ENCODE measurements at regions not wholly inside any gene's neighbourhood (a gene's known extent, or its start where the extent isn't known, plus 50 kb on each side); places are given as distances from the start of the nearest gene placed in this dataset.

GRCh38 chr3:110966966-110967663 lies 104.5 kb upstream of the NECTIN3 start:
- no peak for DNase-seq
- Mint-ChIP-seq H3K27ac (no peak overlapping the region), H3K27me3 (peaks cover 0 to 7% of the 10 kb centered on the region in 2 donors), H3K4me1 (no peaks in the 10 kb centered on the region), H3K36me3 (no peaks in the 10 kb centered on the region), H3K9me3 (peaks cover 10 to 32% (median 12%) of the 10 kb centered on the region in 3 donors), H3K4me3 (no peak overlapping the region)
- WGBS (ENCODE audit: insufficient coverage): 100% methylated on average over 1 of the region's 3 CpGs
- POLR2A ChIA-PET: no interaction called here
- ATAC-seq (replicated peaks in 1 of 4): no peak
- Histone ChIP-seq H3K4me1 (ENCODE audit: control insufficient read depth in 1 of 2, extremely low read depth in 1 of 2, insufficient read depth in 2 of 2, low read length in 2 of 2) (no peaks in the 10 kb centered on the region), H3K36me3 (ENCODE audit: control insufficient read depth in 2 of 2, extremely low read depth in 1 of 2, insufficient read depth in 1 of 2, low read length in 1 of 2) (no peaks in the 10 kb centered on the region), H3K9me3 (no peaks in the 10 kb centered on the region), H3K27me3 (replicated peaks in 1 of 2; ENCODE audit: control insufficient read depth in 2 of 2, extremely low read depth in 1 of 2, insufficient read depth in 2 of 2, low read length in 1 of 2) (no peaks in the 10 kb centered on the region), H3K4me3 (ENCODE audit: control insufficient read depth in 1 of 2, extremely low read depth in 1 of 2, low read length in 1 of 2) (no peak overlapping the region), H3K27ac (ENCODE audit: low read length) (no peak overlapping the region)
- CTCF ChIA-PET: no interaction called here

DNA sequence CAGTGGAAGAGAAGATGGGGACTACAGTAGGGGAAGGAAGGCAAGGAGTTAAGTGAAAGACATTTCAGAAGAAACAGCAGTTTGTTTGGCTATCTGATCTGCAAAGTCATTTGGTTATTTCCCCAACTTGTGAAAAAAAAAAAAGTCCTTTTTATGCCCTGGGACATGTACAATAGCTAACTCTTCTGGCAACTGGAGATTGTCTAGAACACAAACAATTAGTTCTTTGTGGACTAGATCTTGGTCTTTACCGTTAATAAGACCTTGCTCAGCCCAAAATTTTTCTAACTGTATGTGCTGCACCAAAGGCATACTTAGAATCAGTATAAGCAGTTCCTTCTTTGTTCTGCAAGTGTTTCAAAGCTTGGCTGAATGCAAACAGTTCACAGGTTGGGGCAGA lies 103.5 kb upstream of the NECTIN3 start:
- Histone ChIP-seq H3K4me3 (ENCODE audit: control insufficient read depth in 1 of 2, extremely low read depth in 1 of 2, low read length in 1 of 2) (no peak overlapping the region), H3K36me3 (ENCODE audit: control insufficient read depth in 2 of 2, extremely low read depth in 1 of 2, insufficient read depth in 1 of 2, low read length in 1 of 2) (no peaks in the 10 kb centered on the region), H3K4me1 (ENCODE audit: control insufficient read depth in 1 of 2, extremely low read depth in 1 of 2, insufficient read depth in 2 of 2, low read length in 2 of 2) (no peaks in the 10 kb centered on the region), H3K9me3 (no peaks in the 10 kb centered on the region), H3K27ac (ENCODE audit: low read length) (no peak overlapping the region), H3K27me3 (replicated peaks in 1 of 2; ENCODE audit: control insufficient read depth in 2 of 2, extremely low read depth in 1 of 2, insufficient read depth in 2 of 2, low read length in 1 of 2) (no peaks in the 10 kb centered on the region)
- ChIA-PET POLR2A (no interaction called here), CTCF (interaction anchor here in 1 of 2 donors (0.6 kb wide), 1 partner anchor 62 kb away, joined by 3 read pairs; no protein-coding TSS in a partner anchor)
- no peaks in the 10 kb centered on the region for H3K36me3 Mint-ChIP-seq
- H3K4me3 Mint-ChIP-seq: no peak overlapping the region
- no peak for ATAC-seq (replicated peaks in 1 of 4)
- no peak for DNase-seq
- H3K27ac Mint-ChIP-seq: no peak overlapping the region
- peaks cover 10 to 27% (median 12%) of the 10 kb centered on the region in 3 donors for H3K9me3 Mint-ChIP-seq
- WGBS (ENCODE audit: insufficient coverage): 80% methylated on average over 1 of the region's 1 CpG
- peaks cover 0 to under 1% (median 0%) of the 10 kb centered on the region in 3 donors for H3K4me1 Mint-ChIP-seq
- H3K27me3 Mint-ChIP-seq: peaks cover under 1 to 8% of the 10 kb centered on the region in 2 donors

DNA sequence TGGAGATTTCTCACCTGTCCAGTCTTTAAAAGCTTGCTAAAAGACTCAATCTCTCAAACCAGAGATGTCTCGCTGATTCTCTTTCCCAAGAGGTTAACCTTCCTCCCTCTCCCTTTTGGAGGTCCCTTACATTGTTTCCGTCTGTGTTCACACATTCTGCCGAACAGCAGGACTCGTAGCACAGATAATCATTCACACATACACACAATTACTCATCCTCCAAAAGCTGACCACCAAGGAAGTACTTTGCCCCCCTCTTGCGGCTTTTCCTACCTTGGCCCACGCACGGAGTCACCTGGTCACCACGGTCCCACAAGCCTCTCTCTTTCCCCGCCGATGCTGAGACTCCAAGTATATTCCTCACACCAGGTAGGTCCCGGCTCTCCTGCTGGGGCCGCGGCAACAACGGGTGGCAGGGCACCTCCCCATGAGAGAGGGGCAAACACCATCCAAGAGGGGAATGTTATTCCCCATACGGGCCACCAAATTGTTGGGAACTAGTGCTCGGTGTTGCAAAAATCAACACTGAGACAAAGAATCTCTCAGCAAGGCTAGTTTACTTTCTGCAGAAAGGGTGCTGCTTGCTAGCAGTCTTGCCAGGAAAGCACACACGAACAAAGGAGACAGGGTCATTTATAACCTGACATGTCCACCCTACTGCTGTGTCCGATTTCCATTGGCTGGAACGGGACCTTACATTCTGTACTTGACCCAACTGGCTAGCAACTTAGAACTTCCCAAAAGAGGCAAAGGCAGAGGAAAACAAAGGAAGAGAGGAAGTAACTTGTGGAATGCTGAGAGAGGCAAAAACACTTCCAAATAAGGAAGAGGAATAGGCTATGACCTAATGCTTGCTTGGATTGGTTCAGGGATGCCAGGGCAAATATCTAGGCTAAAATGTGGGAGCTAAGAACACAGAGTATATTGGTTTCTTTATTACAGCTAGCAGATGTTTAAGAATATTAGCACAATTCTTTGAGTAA lies 102.1 kb upstream of the NECTIN3 start:
- Histone ChIP-seq H3K27me3 (replicated peaks in 1 of 2; ENCODE audit: control insufficient read depth in 2 of 2, extremely low read depth in 1 of 2, insufficient read depth in 2 of 2, low read length in 1 of 2) (no peaks in the 10 kb centered on the region), H3K4me1 (ENCODE audit: control insufficient read depth in 1 of 2, extremely low read depth in 1 of 2, insufficient read depth in 2 of 2, low read length in 2 of 2) (no peaks in the 10 kb centered on the region), H3K36me3 (ENCODE audit: control insufficient read depth in 2 of 2, extremely low read depth in 1 of 2, insufficient read depth in 1 of 2, low read length in 1 of 2) (no peaks in the 10 kb centered on the region), H3K4me3 (ENCODE audit: control insufficient read depth in 1 of 2, extremely low read depth in 1 of 2, low read length in 1 of 2) (no peak overlapping the region), H3K9me3 (no peaks in the 10 kb centered on the region), H3K27ac (ENCODE audit: low read length) (no peak overlapping the region)
- Mint-ChIP-seq H3K4me1 (peaks cover 0 to 4% (median 0%) of the 10 kb centered on the region in 3 donors), H3K36me3 (no peaks in the 10 kb centered on the region), H3K4me3 (no peak overlapping the region), H3K9me3 (peaks cover 9 to 21% (median 10%) of the 10 kb centered on the region in 3 donors), H3K27ac (no peak overlapping the region), H3K27me3 (peaks cover 2 to 17% of the 10 kb centered on the region in 2 donors)
- no peak for DNase-seq
- WGBS (ENCODE audit: insufficient coverage): 93% methylated on average over 11 of the region's 19 CpGs
- CTCF ChIA-PET: no interaction called here
- no peak for ATAC-seq (replicated peaks in 1 of 4)
- POLR2A ChIA-PET: no interaction called here

DNA sequence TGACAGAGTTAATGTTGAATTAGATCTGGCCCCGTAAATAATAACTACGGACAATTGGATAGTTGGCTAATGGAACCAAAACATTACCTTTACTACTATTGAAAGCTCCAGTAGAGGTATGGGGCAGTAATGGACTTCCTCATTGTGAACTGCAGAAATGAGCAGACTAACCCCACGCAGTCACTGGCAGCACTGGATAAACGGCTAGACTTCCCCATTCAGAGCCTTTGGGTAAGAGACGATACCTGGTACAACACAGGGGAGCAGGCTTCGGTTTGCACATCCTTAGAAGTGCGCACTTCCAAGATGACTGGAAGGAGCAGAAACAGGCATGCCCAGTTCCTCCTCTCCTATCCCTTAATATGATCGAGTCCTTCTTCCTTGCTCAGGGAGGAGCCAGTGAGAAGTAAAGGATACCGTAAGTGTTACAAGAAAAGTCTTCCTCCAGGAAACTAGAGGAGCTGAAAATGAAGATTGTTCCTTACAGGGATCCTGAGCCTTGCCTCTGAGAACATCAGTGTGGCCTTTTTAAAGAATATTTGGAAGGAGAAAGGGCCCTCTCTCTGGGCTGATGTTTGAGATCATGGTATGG lies 100.5 kb upstream of the NECTIN3 start:
- peaks cover 0 to 4% (median 0%) of the 10 kb centered on the region in 3 donors for H3K4me1 Mint-ChIP-seq
- no peaks in the 10 kb centered on the region for H3K4me1 ChIP-seq (ENCODE audit: control insufficient read depth in 1 of 2, extremely low read depth in 1 of 2, insufficient read depth in 2 of 2, low read length in 2 of 2)
- no peak for ATAC-seq (replicated peaks in 1 of 4)
- WGBS (ENCODE audit: insufficient coverage): 71% methylated on average over 4 of the region's 9 CpGs
- peaks cover 5 to 8% (median 7%) of the 10 kb centered on the region in 3 donors for H3K9me3 Mint-ChIP-seq
- no peaks in the 10 kb centered on the region for H3K9me3 ChIP-seq
- no peaks in the 10 kb centered on the region for H3K27me3 ChIP-seq (replicated peaks in 1 of 2; ENCODE audit: control insufficient read depth in 2 of 2, extremely low read depth in 1 of 2, insufficient read depth in 2 of 2, low read length in 1 of 2)
- peaks cover 2 to 17% of the 10 kb centered on the region in 2 donors for H3K27me3 Mint-ChIP-seq
- no peak for DNase-seq
- H3K36me3 Mint-ChIP-seq: no peaks in the 10 kb centered on the region
- no peak overlapping the region for H3K27ac Mint-ChIP-seq
- H3K27ac ChIP-seq (ENCODE audit: low read length): no peak overlapping the region
- CTCF ChIA-PET: no interaction called here
- H3K36me3 ChIP-seq (ENCODE audit: control insufficient read depth in 2 of 2, extremely low read depth in 1 of 2, insufficient read depth in 1 of 2, low read length in 1 of 2): no peaks in the 10 kb centered on the region
- no peak overlapping the region for H3K4me3 Mint-ChIP-seq
- no peak overlapping the region for H3K4me3 ChIP-seq (ENCODE audit: control insufficient read depth in 1 of 2, extremely low read depth in 1 of 2, low read length in 1 of 2)
- POLR2A ChIA-PET: interaction anchor here in 1 of 2 donors (0.6 kb wide), 1 partner anchor 1871 kb away, joined by 3 read pairs; no protein-coding TSS in a partner anchor

DNA sequence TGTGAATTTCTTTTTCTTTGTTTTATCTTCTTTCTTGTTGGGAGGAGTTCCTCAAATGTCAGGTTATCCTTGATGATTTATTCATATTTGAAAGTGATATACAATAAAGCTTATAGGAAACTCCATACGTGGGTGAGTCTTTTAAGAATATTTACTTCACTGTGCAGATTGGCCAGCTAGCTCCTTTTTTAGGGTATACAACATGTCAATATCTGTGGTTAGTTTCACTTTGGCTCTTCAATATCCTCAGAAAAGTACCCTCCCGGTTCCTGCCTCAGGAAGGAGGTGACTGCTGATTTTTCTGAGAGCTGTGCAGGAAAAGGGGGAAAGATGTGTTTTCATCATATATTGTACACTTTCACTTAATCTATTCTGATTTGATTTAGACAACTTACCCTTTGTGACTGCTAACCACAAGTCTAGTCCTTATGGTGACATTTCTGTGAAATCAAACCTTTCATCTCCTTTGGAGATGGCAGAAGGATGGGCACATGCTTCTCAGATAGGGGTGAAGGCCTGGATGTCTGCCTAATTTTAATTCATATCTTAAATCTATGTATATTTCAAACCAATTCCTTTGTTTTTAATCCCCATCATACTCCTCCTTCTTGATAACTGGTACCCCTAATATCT lies 98.2 kb upstream of the NECTIN3 start:
- no peak overlapping the region for H3K27ac Mint-ChIP-seq
- H3K4me3 Mint-ChIP-seq: no peak overlapping the region
- peaks cover 5 to 8% (median 5%) of the 10 kb centered on the region in 3 donors for H3K9me3 Mint-ChIP-seq
- ChIA-PET POLR2A (no interaction called here), CTCF (no interaction called here)
- DNase-seq (no peak), ATAC-seq (replicated peaks in 1 of 4) (no peak)
- WGBS (ENCODE audit: insufficient coverage): no CpG with 5 or more reads among the region's 2 CpGs
- H3K9me3 ChIP-seq: no peaks in the 10 kb centered on the region
- H3K4me3 ChIP-seq (ENCODE audit: control insufficient read depth in 1 of 2, extremely low read depth in 1 of 2, low read length in 1 of 2): no peak overlapping the region
- no peaks in the 10 kb centered on the region for H3K4me1 ChIP-seq (ENCODE audit: control insufficient read depth in 1 of 2, extremely low read depth in 1 of 2, insufficient read depth in 2 of 2, low read length in 2 of 2)
- no peaks in the 10 kb centered on the region for H3K36me3 ChIP-seq (ENCODE audit: control insufficient read depth in 2 of 2, extremely low read depth in 1 of 2, insufficient read depth in 1 of 2, low read length in 1 of 2)
- H3K4me1 Mint-ChIP-seq: peaks cover 0 to 4% (median 0%) of the 10 kb centered on the region in 3 donors
- H3K27me3 ChIP-seq (replicated peaks in 1 of 2; ENCODE audit: control insufficient read depth in 2 of 2, extremely low read depth in 1 of 2, insufficient read depth in 2 of 2, low read length in 1 of 2): no peaks in the 10 kb centered on the region
- H3K27ac ChIP-seq (ENCODE audit: low read length): no peak overlapping the region
- H3K27me3 Mint-ChIP-seq: peaks cover 4 to 13% of the 10 kb centered on the region in 2 donors
- H3K36me3 Mint-ChIP-seq: no peaks in the 10 kb centered on the region

- no peak overlapping the region for H3K27ac Mint-ChIP-seq
- no peaks in the 10 kb centered on the region for H3K9me3 ChIP-seq
- no peak for ATAC-seq (replicated peaks in 1 of 4)
- DNase-seq: no peak
- H3K4me1 Mint-ChIP-seq: peaks cover 0 to 4% (median 0%) of the 10 kb centered on the region in 3 donors
- H3K4me3 Mint-ChIP-seq: no peak overlapping the region
- peaks cover 4 to 13% of the 10 kb centered on the region in 2 donors for H3K27me3 Mint-ChIP-seq
- H3K36me3 Mint-ChIP-seq: no peaks in the 10 kb centered on the region
- no peaks in the 10 kb centered on the region for H3K36me3 ChIP-seq (ENCODE audit: control insufficient read depth in 2 of 2, extremely low read depth in 1 of 2, insufficient read depth in 1 of 2, low read length in 1 of 2)
- H3K4me3 ChIP-seq (ENCODE audit: control insufficient read depth in 1 of 2, extremely low read depth in 1 of 2, low read length in 1 of 2): no peak overlapping the region
- H3K9me3 Mint-ChIP-seq: peaks cover 0 to under 1% (median 0%) of the 10 kb centered on the region in 3 donors
- WGBS (ENCODE audit: insufficient coverage): no CpG with 5 or more reads among the region's 2 CpGs
- ChIA-PET CTCF (no interaction called here), POLR2A (no interaction called here)
- no peaks in the 10 kb centered on the region for H3K4me1 ChIP-seq (ENCODE audit: control insufficient read depth in 1 of 2, extremely low read depth in 1 of 2, insufficient read depth in 2 of 2, low read length in 2 of 2)
- no peak overlapping the region for H3K27ac ChIP-seq (ENCODE audit: low read length)
- no peaks in the 10 kb centered on the region for H3K27me3 ChIP-seq (replicated peaks in 1 of 2; ENCODE audit: control insufficient read depth in 2 of 2, extremely low read depth in 1 of 2, insufficient read depth in 2 of 2, low read length in 1 of 2)
These were observed 96.7 kb upstream of the NECTIN3 start for GRCh38 chr3:110974902-110975301.
